Superior temporal gyrus (tissue), 1 donor: ENCODE measurements at regions not wholly inside any gene's neighbourhood (a gene's known extent, or its start where the extent isn't known, plus 50 kb on each side); places are given as distances from the start of the nearest gene placed in this dataset.

Experiments used
- DNase-seq: peaks from one replicate; pipeline ENCODE4 v3.0.0-alpha.2; 2016; ENCODE audit errors: extremely low spot score

DNA sequence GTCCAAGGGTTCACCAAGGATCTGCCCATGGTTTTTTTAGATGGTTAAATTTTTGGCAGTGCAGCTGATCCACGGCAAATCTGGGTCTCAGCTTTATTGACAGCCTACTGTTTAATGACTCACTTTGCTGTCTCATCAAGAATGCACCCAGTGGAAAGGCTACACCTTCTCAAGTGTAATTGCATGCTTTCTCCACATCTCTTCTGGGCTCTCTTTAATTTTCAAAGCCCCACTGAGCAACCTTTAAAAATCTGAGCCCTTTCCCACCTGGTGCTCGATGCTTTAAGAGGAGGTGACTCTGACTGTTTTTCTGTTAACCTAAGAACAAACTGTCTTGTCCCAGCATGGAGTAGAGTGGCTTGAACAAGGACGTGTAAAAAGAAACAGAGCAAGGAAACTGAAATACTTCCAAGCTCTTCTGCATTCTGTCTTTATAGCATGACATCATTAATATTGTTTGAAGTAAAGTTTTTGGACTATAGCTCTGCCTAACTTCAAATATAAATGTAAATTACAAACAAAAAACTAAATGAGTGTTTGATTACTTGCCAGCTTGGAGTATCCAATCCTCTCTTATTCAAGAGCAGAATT is 214.2 kb upstream of the KRR1 start:
- DNase-seq = no peak

DNA sequence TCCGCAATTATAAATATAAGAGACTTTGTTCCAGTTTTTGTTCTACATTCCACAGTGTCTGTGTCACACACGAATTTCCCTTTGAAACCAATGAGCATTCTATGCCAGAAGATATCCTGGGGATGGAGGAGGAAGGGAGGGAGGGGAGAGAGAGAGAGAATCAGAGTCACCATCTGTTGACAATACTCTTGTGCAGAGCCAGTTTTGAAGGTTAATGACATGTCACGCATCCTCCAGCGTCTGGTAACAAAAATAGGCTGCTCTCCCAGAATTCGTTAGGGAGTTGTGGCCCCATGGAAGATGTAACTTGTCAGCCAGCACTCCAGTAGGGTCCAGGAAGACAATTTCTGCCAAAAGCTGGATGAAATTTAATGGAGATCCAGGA is 213.5 kb upstream of the KRR1 start:
- DNase-seq = no peak

DNA sequence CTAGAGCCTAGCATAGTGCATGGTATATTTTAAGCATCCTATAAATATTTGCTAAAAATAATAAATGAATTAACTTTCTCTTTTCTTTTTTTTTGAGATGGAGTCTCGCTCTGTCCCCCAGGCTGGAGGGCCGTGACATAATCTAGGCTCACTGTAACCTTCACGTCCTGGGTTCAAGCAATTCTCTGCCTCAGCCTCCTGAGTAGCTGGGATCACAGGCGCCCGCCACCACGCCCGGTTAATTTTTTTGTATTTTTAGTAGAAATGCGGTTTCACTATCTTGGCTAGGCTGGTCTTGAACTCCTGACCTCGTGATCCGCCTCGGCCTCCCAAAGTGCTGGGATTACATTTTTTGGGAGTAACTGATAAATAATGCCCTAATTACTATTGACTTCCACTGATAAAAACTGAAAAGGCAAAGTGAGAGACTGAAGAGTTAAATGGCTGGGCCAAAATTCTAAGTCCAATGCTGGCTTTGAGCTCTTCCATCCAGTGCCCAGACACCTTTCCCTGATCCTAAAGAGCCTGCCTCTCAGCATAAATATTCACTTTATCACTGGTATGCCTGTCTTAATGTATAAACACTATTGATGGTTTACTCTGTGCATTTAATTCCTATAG is 213.0 kb upstream of the KRR1 start:
- DNase-seq = no peak

DNA sequence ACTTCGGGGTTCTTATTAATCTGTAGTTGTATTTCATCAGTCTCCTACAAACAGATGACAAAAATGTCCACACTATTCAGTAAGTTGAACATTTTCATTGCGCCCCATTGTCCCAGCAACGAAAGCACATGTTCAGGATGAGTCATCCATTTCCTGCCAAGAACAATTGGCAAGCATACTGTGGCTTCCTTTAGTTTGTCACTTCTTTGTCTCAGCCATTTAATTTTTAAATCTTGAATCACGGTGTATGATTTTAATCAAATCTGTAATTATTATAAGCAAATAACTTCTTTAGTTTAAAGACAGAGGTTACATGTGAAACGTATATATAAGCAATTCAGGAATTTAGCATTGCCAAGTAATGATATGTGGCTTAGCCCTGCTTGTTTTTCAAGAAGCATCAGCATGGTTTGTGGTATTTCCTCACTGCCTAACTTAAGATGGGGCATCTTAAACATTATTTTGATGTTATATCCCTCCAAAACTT is 211.3 kb upstream of the KRR1 start:
- peak; percentile 95 for DNase-seq

DNA sequence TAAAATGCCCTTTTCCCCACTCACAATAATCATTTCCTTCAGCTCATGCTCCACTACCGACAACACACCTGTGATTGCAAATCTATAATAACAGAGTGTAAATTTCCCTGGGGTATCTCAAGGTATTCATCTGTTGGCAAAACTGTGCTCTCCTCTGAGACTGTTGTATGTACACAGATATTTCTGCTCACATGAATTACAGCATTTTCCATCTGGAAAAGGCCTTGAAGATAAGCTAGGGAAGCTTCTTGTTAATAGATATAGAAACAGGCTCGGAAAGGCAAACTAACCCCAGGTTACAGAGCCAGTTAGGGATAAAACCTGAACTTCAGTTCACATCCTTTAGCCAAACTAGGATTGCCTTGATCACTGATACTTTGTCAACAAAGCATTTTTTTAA is 210.4 kb upstream of the KRR1 start:
- DNase-seq = peak; percentile 42

DNA sequence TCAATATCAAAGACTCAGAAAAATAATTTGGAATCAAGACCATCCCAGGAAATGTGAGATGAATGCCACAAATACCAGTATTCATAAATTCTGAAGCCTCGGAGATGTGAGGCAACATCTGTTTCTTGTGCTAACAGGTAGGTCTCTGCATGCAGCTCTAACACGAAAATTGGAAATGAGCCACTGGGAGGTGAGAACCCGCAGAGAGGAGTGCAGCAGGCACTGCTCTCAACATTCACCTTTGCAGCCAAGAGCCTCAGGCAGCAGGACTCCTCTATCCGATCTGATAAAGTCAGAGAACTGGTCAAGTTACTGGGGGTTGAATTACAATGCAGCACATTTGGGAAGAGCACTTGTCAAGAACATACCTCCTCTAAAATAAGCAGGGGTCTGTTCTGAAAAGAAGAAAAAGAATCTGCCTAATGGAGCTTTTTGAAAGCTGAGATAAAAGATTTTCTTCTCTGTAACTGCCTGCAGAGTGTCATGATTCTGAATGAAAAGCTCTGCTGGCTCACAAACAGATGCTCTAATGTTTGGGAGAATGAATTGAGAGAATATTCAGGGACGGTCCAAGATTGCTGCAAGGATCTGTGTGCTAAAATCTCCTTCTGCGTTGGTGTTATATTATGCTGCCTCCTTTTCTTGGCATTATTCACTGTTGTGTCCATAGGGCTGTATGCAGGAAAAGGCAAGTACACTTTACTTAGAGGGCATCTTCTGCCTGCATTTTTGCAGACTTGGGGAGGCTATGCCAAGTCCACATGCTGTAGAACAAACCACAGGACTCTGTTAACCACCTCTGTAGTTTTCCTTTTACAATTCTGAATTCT is 209.6 kb upstream of the KRR1 start:
- DNase-seq = peak; percentile 76

DNA sequence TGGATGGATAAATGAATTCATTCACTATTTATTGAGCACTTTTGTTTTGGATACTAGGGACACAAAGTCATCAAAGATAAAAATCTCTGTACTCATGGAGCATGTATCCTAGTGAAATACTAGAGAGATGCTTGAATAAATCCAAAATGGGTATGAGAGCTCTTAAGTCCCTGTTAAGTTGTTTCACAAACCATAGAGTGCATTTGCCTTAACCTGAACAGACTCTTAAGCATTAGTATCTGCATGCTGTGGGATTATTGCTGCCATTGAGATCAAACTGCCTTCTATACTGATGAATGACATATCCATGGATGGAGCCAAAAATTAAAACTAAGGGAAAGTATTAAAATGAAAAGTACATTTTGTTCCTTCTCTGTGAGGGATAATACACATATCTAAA is 206.5 kb upstream of the KRR1 start:
- no peak for DNase-seq

DNA sequence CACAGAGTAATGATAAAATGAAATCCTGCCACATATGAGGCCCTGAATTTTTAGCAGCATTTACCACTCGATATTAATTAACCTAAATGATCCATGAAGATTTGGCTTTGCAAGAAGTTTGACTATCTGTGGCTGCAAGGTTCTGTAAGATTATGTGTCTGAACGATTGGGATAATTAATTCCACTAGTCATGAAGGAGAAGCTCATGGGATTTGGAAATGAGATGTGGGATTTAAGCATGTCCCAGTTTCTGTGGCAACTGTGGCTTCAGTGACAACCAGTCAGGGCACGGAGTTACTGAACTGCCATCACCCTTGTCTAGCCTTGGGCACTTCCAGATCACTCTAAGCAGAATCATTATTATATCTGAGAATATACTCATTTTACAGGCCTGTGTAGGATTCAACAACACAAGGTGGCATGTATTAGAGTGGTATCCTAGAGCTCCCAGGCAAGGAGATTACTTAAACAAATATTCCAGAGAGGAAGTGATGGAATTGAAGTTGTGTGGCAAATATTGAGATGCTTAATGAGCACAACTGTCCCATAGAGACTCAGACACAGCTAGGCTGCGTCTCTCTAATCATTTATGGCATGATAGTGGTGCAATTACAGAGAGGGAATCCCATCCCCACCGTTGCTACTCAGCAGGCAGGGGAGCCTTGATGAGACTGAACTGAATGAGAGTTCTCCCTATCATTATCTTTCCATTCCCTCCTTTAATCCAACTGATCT is 205.0 kb upstream of the KRR1 start:
- no peak for DNase-seq

DNA sequence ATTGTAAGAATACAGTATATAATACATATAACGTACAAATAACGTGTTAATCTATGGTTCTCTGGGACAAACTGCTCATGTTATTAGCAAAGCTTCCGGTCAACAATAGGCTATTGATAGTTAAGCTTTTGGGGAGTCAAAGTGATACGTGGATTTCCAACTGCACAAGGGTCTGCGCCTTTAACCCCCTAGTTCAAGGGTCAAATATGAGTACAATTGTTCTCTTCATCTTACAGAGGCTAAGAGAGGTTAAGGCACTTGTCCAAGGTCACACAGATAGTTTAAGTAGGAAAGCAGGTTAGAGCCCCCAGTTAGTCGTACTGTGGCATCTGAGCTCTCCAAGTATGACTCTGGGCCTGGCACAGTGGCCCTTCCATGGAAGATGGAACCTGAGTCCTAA is 204.3 kb upstream of the KRR1 start:
- no peak for DNase-seq

DNA sequence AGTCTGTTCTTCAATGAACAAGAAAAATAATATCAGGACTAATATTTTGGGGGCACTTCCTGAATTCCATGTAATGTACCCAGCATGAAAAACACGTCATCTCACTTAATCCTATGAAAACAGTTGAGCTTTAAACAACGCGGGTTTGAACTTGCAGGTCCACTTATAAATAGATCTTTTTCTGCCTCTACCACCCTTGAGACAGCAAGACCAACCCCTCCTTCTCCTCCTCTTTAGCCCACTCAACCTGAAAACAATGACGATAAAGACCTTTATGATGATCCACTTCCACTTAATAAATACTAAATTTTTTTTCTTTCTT is 203.9 kb upstream of the KRR1 start:
- DNase-seq = no peak

DNA sequence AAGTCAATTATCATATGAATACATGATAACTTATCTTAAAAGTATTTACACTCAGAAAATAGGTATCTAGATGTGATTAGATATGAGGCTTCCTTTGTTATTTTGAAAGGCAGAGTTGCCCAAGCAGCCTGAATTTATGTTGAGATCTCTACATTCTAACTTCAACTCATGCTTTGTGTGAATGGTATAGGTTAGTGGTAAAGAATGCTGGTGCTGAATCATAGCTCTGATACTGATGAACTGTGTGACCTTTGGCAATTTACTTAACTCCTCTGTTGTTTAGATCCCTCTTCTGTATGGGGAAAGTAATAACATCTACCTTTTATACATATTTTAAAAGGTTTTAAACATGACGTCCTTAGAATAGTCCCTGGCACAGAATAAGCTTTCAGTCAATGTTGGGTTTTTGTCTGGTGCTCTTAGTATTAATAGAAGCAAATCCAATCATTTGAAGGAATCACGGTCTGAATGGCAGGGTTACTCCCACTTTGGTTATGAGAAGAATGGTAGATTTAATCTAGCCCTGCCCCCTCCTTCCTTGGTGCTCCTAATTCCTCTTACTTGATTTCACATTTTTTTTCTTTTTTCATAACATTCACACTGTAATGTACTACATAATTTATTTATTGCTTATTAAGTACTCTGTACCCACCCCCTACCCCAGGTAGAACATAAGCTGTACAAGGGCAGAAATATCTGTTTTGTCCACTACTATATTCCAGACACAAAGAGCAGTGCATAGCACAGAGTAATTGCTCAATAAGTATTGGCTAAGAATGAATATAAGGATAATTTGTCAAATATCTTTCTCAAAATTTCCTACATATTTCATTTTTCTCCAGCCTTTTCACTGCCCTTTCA is 203.3 kb upstream of the KRR1 start:
- no peak for DNase-seq

DNA sequence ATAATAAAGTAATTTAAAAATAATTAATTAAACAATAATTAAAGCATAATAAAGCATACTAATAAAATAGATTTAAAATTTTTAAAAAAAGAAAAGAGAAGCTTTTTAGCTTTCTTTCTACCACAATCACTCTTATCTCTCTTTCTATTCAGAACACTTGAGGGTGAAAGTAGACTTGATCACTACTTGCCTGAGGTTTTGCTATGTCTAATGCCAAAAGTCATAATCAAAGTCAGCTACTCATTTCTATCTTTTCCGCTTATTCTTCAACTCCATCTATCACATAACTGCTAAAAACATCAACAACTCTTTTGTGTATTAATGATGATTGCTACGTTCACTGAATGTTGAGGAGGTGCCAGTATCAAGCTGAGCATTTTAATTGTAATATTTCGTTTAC is 202.0 kb upstream of the KRR1 start:
- DNase-seq = no peak

DNA sequence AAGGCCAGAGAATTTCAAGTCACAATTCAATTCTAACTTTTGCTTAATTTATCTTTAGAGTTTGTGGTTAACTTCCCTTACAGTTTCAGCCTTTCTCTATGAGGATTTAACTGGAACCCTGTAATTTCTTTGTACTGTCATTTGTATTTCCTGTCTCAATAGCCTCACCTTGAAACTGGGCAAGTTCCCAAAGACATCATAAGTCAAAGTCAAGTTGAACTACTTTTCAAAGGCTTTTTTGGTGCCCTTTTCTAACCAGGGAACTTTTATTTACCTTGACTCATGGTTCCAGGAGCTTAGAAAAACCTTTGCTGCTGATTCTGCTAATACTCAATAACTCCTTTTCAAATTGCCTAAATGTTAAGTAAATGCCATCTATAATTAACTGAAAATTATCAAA is 200.8 kb upstream of the KRR1 start:
- DNase-seq = no peak

DNA sequence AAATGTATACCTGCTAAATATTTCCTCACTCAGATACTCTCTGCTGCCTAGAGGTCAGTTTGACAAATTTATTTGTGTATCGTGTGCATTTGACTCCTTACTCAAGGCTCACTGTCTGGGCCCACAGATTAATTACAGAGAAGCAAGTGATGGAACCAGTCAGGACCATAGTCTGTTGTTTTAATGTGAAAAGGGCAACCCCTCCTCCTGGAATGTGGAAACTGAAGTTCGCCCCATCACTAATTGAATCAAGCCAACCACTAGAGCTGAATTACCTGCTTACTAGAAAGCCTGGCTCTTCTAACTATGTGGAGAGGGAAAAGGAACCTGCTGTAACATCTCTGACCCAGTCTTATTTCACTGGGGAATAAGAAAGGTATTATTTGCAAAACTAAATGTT is 199.9 kb upstream of the KRR1 start:
- no peak for DNase-seq

DNA sequence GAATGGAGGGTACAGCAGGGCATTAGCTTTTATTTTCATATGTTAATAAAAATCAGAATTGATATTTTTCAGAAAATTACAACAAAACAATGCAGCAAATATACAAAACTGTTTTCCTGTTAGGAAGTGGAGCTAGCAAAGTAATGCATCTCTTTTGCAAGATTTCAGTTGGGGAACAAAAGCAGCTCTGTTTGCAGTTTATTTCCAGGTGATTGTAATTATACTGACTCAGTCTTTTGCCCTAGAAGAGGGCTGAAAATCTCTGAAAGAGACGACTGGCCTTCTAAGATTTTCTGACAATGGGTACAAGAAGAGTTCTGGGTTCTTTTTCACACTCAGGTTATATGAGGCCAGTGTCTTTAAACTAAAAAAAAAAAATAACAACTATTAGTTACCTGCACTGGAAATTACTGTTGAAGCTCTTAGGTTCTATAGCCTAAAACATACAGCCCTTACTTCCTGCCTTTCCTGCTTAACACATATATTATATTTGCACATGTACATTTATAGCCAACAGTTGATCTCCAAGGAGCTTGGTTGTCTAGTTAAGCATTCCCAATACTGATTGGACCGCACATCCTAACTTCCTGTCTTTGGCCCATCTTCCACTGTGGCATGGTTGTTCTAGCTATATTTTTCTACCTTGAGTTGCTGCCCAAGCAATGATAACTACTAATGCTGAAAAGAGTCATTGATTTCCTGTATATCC is 199.1 kb upstream of the KRR1 start:
- no peak for DNase-seq

DNA sequence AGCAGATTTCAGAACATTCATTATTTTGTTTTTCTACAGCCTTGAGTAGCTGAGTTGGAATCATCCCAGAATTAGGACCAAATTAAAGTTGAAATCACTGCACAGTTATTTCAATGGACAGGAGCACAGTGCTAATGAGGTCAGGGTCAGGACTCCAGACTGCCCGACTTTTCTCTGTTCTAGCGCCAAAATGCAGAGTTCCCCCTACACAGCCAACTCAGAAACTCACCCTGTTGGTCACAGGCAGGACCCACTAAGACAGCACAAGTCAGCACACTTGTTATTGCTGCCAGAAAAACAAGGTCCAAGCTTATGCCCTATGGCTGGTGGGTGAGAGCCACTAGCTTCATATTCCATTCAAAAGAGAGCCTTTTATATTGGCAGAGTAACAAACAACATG is 198.1 kb upstream of the KRR1 start:
- no peak for DNase-seq

DNA sequence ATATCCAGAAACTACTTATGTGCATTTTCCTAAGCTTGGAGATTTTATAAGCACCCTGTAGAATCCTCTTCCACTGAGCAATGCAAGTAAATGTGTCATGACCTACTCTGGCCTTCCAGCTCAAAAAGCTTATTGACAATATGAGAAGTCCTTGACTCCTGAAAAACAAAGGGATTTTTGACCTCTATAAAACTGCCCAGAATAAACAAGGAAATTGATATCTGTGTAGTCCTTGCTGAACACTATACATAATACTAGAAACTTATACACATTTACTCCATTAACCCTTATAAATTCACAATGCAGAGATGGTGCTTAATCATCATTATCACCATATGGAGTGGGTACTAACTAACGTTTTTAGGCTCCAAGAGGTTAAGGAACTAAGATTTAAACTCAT is 197.4 kb upstream of the KRR1 start:
- no peak for DNase-seq

DNA sequence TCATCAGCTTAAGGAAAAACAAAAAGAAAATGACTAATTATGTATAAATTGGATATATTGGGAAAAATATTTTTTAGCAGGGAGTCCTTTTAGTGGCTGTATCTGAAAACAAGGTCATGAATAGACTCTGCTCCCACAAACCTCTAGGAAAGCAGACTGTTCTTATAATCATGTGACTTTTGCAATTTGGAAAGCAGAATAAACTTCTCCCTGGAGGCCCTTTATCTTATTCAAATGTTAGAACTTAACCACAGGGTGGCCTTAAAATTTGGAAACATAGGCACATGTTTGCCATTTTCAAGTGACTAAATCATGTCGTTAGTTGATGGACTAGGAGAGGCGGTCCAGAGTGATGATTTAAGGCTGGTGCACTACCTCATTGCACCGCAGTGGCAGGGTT is 196.6 kb upstream of the KRR1 start:
- no peak for DNase-seq

DNA sequence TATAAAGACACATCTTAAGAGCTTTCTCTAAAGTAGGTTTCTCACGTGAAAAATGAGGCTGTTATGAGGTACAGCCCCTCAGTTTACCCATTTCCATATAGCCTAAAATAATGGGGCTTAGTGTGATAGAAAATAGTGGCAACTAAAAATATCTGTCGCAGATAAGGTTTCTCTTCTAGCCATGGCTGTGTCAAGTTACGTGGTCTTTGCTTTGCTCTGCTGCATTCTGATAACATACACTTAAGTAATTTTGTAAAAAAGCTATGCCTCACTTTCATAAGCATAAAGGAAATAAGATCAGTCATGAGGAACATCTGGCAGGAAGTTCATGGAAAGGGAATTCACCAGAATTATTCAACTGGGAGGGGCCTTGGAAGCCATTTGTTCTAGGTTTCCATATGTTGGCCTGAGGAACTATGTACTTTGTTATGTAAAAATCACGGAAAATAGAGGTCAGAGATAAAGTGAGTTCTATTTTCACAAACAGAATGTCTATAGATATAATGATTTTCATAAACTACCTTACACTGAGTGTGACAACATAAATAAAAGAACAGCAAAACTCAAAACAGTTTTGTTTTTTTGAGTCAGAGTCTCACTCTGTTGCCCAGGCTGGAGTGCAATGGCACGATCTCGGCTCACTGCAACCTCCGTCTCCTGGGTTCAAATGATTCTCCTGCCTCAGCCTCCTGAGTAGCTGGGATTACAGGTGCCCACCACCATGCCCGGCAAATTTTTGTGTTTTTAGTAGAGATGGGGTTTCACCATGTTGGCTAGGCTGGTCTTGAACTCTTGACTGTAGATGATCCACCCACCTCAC is 195.6 kb upstream of the KRR1 start:
- DNase-seq = no peak
